ENCODE measurements at regions not wholly inside any gene's neighbourhood (a gene's known extent, or its start where the extent isn't known, plus 50 kb on each side); places are given as distances from the start of the nearest gene placed in this dataset.

DNA sequence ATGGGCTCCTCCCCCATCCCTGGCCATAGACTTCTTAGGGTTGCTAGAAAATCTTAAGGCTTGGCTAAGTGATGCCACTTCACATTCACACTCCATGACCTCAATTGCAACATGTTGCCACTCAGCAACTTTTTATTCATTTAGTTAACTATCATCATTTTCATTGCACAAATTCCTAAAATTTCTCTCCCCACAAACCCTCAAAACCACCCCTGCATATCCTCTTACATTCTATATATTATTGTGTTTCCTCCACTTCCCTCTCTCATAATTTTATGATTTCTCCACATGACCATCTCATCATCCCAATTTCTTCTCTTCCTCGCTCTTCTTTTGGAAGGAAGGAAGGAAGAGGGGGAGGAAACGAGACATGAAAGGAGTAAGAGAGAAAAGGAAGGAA, 436.0 kb downstream of the HACE1 start:
- TF ChIP-seq TEAD4 (IDR thresholded peaks at IDR 0.05) = no peak
- no peak for TF ChIP-seq ZBTB7A (IDR thresholded peaks at IDR 0.05; ENCODE audit: low read depth)
- no peak for TF ChIP-seq YY1 (IDR thresholded peaks at IDR 0.05; ENCODE audit: low read depth)
- no peak for TF ChIP-seq NFIC (IDR thresholded peaks at IDR 0.05)
- TF ChIP-seq FOXM1 (IDR thresholded peaks at IDR 0.05; ENCODE audit: borderline replicate concordance, low read depth) = no peak
- TF ChIP-seq USF1 (IDR thresholded peaks at IDR 0.05) = no peak
- TF ChIP-seq REST (IDR thresholded peaks at IDR 0.05; ENCODE audit: low read depth) = no peak
- TF ChIP-seq CREB1 (IDR thresholded peaks at IDR 0.05; ENCODE audit: low read depth) = no peak
- TF ChIP-seq TAF1 (IDR thresholded peaks at IDR 0.05; ENCODE audit: low read depth) = no peak

DNA sequence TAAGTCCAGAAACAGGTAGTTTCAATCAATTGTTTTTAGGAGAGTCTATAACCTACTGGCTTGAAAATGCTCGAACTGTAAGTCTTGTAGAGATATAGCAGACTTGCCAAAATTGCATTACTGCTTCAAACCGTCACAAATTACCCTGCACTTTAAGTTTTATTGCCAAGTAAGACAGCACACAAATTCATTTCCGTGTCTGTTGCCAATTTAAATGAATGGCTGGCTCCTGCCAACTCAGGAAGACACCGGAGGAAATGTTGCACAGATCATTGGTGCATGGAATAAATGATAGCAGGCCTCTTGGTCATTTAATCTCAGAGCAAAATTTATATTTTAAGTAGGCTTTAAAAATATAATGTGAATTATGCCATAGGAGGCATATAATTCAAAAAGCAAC, 438.1 kb downstream of the HACE1 start:
- no peak for TF ChIP-seq RAD21 (IDR thresholded peaks at IDR 0.05; ENCODE audit: low read depth)
- TF ChIP-seq YY1 (IDR thresholded peaks at IDR 0.05; ENCODE audit: low read depth) = no peak
- no peak for TF ChIP-seq EP300 (IDR thresholded peaks at IDR 0.05; ENCODE audit: borderline replicate concordance)
- no peak for TF ChIP-seq FOXM1 (IDR thresholded peaks at IDR 0.05; ENCODE audit: borderline replicate concordance, low read depth)
- TF ChIP-seq USF1 (IDR thresholded peaks at IDR 0.05) = no peak
- no peak for TF ChIP-seq REST (IDR thresholded peaks at IDR 0.05; ENCODE audit: low read depth)
- TF ChIP-seq CREB1 (IDR thresholded peaks at IDR 0.05; ENCODE audit: low read depth) = no peak
- TF ChIP-seq, protein P1, sequence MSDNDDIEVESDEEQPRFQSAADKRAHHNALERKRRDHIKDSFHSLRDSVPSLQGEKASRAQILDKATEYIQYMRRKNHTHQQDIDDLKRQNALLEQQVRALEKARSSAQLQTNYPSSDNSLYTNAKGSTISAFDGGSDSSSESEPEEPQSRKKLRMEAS (IDR thresholded peaks at IDR 0.05) = no peak
- no peak for TF ChIP-seq NFIC (IDR thresholded peaks at IDR 0.05)
- no peak for TF ChIP-seq TAF1 (IDR thresholded peaks at IDR 0.05; ENCODE audit: low read depth)
- no peak for TF ChIP-seq EGR1 (IDR thresholded peaks at IDR 0.05)
- TF ChIP-seq CEBPB (IDR thresholded peaks at IDR 0.05) = no peak
- TF ChIP-seq TCF12 (IDR thresholded peaks at IDR 0.05; ENCODE audit: low read depth) = no peak
- no peak for TF ChIP-seq TEAD4 (IDR thresholded peaks at IDR 0.05)
- TF ChIP-seq ZBTB7A (IDR thresholded peaks at IDR 0.05; ENCODE audit: low read depth) = no peak

DNA sequence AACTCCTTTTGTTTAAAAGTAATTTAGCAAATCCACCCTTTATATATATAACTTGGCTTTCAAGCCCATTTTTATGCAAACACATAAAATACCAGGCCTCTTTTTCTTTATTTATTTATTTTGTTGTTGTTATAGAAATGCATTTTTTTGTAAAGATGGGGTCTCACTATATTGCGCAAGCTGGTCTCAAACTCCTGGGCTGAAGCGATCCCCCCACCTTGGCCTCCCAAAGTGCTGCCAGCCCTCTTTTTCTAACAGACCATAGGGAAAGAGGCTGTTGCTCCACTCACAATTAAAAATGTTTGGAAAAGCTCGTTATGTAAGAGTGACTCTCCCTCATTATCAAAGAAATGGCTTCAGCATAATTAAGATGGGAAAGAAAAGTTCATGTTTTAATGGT, 440.9 kb downstream of the HACE1 start:
- TF ChIP-seq TCF12 (IDR thresholded peaks at IDR 0.05; ENCODE audit: low read depth) = no peak
- no peak for TF ChIP-seq FOXM1 (IDR thresholded peaks at IDR 0.05; ENCODE audit: borderline replicate concordance, low read depth)
- TF ChIP-seq, protein P1 (IDR thresholded peaks at IDR 0.05) = no peak
- no peak for TF ChIP-seq EGR1 (IDR thresholded peaks at IDR 0.05)
- no peak for TF ChIP-seq NFIC (IDR thresholded peaks at IDR 0.05)
- TF ChIP-seq EP300 (IDR thresholded peaks at IDR 0.05; ENCODE audit: borderline replicate concordance) = no peak
- TF ChIP-seq RAD21 (IDR thresholded peaks at IDR 0.05; ENCODE audit: low read depth) = no peak
- no peak for TF ChIP-seq ZBTB7A (IDR thresholded peaks at IDR 0.05; ENCODE audit: low read depth)
- TF ChIP-seq CREB1 (IDR thresholded peaks at IDR 0.05; ENCODE audit: low read depth) = no peak
- TF ChIP-seq YY1 (IDR thresholded peaks at IDR 0.05; ENCODE audit: low read depth) = no peak
- TF ChIP-seq CEBPB (IDR thresholded peaks at IDR 0.05) = no peak
- TF ChIP-seq REST (IDR thresholded peaks at IDR 0.05; ENCODE audit: low read depth) = no peak
- TF ChIP-seq USF1 (IDR thresholded peaks at IDR 0.05) = no peak

GRCh38 chr6:104418125-104418524, 441.6 kb downstream of the HACE1 start:
- TF ChIP-seq, protein P1 (IDR thresholded peaks at IDR 0.05) = no peak
- TF ChIP-seq TCF12 (IDR thresholded peaks at IDR 0.05; ENCODE audit: low read depth) (no peak), FOXM1 (IDR thresholded peaks at IDR 0.05; ENCODE audit: borderline replicate concordance, low read depth) (no peak), EP300 (IDR thresholded peaks at IDR 0.05; ENCODE audit: borderline replicate concordance) (no peak), REST (IDR thresholded peaks at IDR 0.05; ENCODE audit: low read depth) (no peak), NFIC (IDR thresholded peaks at IDR 0.05) (no peak), USF1 (IDR thresholded peaks at IDR 0.05) (no peak), CREB1 (IDR thresholded peaks at IDR 0.05; ENCODE audit: low read depth) (no peak)

All from Ishikawa (cell line).